Right renal pelvis (tissue), 4 donors: ENCODE measurements at regions not wholly inside any gene's neighbourhood (a gene's known extent, or its start where the extent isn't known, plus 50 kb on each side); places are given as distances from the start of the nearest gene placed in this dataset.

Experiments used
- DNase-seq, 4 donors: peaks; one replicate each; pipeline ENCODE4 v3.0.0-alpha.2; 2013; ENCODE audit warnings: low read depth in 4 of 4, low spot score in 3 of 4, missing footprints in 1 of 4

GRCh38 chr4:28682847-28683246, 1822.2 kb downstream of the STIM2 start:
- no peak for DNase-seq

DNA sequence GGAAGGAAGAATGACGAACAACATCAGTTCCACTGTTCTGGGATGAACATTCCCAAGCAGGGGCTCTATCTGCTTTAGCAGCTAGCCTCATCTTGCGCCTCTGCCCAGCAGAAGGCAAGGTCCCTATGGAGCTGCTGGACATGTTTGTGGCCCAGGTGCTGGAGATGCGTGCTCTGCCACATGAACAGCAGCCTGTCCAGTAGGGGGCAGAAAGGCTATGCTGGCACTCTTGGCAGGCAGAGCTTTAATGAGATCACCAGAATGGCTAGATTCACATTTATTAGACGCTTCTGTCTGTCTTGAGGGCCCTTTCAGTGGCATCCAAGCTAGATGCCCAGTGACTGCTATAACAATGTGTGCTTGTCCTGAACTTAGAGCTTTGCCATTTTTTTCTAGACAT, 1826.0 kb downstream of the STIM2 start:
- DNase-seq: no peak

GRCh38 chr4:28690890-28691289, 1830.2 kb downstream of the STIM2 start:
- DNase-seq: no peak

DNA sequence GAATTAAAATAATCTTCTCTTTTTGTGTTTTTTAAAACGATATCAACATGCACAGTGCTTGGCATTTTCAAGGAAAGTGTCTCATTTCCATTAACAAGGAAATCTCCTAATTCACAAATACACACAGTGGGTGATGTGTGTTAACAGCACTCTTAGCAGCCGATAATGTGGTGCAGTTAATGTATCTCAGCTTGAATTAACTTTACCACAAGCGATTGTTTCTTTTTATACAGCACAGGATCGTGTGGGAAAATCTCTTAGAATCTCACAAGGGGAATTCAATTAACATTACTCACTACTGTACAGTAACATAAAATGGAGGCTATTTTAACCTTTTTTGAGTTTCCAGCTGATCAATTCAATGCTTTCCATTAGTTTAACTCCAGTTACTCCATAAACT, 1841.9 kb downstream of the STIM2 start:
- DNase-seq: no peak

DNA sequence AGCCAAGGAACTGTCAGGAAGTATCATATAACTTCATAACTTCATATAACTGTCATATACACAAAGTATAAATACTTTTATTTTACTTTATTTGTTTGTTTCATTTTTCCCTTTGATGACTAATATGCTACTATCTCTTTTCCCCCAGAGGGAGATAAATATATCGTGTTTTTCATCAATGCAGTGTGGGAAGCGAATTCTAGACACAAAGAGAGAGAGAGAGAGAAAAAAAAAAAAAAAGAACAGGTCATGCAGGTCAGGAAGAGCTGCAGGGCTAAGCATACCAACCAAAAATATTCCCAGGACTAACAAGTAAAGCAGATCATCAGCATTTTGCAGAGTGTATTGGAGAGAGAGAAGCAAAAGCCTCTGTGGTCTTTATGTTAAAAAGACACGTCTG, 1849.2 kb downstream of the STIM2 start:
- DNase-seq: no peak

GRCh38 chr4:28723371-28723770, 1862.7 kb downstream of the STIM2 start:
- DNase-seq: no peak

- no peak for DNase-seq
Measured at GRCh38 chr4:28724239-28724638, 1863.6 kb downstream of the STIM2 start.

DNA sequence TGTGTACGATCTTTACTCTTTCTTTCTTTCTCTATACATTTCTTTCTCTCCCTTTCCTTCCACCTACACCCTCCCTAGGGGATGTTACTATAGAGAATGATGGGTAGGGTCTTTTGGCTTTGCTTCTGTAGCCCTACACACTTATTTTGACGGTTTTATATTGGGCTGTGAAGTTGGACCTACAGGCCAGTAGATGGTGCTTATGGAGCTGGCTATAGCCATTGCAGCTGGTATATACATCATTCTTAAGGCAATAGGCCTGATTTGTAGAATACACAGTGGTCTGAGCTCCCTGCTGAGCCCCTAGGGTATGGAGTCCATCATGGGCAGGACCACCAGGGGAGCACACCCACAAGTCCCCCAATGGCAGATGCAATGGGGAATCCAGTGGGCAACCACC, 1869.7 kb downstream of the STIM2 start:
- no peak for DNase-seq

DNA sequence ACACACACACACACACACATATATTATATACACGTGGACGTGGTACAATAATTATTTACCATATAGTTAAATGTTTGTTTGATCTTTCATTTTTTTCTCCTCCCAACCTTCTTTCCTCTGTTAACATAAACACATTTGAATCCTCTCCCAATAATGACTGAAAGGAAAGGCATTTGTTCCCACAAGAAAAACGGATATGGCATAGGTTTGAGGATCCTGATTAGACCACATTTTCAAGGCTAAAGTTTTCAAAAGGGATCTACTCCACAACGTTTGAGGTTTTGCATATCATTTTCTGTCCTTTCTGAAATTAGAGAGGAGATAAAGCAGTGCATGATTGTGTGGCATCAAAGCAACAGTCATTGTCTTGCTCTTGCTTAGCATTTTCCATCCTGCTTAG, 1883.4 kb downstream of the STIM2 start:
- DNase-seq: no peak

DNA sequence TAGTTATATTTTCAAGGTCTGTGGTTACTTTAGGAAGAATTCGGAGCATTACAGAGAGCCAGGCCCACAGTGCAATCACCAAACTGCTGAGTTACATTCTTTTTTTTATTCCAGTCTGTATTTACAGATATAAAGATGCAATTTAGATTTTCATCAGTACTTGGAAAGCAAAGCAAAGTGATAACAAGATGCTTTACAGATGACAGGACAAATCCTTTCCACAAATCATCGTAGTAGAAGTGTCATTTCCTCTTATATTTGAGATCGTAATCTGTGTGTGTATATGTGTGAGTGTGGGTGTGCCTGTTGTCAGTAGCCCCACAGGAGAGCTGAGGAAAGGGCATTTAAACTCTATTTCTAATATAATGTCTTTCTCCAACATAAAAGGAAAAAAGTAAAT, 1893.7 kb downstream of the STIM2 start:
- no peak for DNase-seq

DNA sequence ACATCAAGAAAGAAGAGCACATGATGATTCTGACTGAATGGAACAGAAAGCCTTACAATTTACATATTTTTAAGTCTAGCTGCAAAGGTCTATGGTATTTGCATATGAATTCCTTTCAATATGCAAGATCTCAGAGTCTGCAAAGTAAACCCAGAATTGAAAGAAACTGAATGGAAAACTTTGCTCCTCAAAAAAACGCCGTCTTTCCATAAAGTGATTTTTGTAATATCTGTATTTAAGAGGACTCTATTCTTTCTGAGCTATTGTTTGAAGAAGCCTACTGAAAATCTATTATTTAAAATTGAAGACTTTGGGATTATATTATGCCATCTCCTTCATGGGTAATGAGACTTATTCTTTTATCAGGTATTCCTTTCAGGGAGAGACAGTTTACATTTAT, 1894.4 kb downstream of the STIM2 start:
- DNase-seq: no peak

DNA sequence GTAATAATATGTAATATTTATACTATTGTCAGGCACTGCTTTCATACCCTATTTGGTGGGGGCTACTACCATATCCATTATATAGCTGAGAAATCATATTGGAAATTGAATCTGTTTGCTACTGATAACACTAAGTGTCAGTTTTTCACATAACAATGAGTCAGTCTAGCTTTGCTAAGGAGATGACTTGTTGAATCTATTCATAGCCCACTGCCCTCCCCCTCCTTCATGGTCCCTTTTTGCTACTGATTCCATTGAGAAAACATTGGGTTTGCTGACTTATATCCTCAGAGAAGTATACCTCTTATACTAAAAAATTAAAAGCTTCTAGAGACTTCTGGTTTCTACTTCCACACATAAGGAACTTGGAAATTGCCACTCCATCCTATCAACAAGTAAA, 1898.4 kb downstream of the STIM2 start:
- no peak for DNase-seq

- no peak for DNase-seq
Measured at GRCh38 chr4:28760003-28760402, 1899.4 kb downstream of the STIM2 start.

GRCh38 chr4:28772066-28772465, 1911.4 kb downstream of the STIM2 start:
- DNase-seq: no peak

- no peak for DNase-seq
Measured at GRCh38 chr4:28772788-28773187, 1912.1 kb downstream of the STIM2 start.

DNA sequence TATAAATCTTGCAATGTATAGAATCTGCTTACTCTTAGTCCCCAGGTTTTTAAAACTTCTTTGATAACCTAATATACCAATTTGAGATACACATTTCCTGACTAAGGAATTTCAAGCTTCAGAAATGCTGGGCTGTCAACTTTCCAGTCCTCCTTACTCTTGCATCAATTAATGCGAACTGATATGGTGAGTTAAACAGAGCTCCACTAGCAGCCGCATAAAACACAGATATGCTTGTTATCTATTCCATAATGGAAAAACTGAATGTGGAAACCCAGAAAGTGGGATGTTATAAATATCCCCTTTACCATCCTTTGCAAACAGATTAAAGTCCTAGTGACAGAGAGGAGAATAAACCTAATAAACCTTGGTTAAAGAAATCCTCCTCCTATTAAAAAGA, 1913.7 kb downstream of the STIM2 start:
- DNase-seq: no peak

GRCh38 chr4:28776004-28776403, 1915.4 kb downstream of the STIM2 start:
- no peak for DNase-seq

DNA sequence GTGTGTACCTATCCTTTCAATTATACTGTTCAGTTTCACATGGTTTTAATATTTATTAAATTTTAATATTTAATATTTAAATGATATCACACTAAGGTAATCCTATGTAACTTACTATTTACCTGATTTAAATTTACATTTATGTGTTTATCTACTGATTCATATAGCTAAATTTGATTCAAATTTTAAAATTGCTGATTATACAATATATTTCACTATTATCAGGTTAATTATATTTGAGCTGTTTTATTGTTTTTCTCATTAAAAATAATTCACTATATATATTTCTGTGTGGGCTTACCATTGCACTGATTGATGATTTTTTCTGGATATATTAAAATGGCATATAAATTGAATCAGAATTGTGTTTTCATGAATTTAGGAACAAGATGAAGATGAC, 1923.5 kb downstream of the STIM2 start:
- no peak for DNase-seq

GRCh38 chr4:28787947-28788346, 1927.3 kb downstream of the STIM2 start:
- DNase-seq: no peak

DNA sequence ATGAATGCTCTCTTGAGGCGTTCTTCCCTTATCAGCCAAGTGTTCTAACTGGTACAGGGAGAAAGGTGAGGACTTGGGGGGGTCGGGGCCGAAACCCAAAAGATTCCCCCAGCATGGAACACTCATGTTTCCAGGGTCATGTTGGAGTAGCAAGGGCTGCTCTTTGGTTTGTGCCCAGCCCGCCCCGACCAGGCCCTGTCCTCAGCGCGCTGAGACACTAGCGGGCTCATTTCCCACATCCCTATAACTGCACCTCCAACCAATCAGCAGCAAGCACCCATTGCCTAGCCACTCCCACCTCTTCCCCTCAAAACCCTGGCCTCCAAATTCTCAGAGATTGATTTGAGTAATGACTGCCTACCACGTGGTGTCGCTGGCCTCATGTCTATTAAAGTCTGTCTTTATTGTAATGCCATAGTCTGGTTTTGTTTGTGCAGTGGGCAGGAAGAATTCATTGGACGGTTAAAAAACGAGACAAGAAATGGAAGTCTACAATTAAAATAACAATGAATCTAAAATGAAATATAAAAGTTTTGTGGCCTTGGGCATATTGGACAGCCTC, 1928.4 kb downstream of the STIM2 start:
- no peak for DNase-seq

DNA sequence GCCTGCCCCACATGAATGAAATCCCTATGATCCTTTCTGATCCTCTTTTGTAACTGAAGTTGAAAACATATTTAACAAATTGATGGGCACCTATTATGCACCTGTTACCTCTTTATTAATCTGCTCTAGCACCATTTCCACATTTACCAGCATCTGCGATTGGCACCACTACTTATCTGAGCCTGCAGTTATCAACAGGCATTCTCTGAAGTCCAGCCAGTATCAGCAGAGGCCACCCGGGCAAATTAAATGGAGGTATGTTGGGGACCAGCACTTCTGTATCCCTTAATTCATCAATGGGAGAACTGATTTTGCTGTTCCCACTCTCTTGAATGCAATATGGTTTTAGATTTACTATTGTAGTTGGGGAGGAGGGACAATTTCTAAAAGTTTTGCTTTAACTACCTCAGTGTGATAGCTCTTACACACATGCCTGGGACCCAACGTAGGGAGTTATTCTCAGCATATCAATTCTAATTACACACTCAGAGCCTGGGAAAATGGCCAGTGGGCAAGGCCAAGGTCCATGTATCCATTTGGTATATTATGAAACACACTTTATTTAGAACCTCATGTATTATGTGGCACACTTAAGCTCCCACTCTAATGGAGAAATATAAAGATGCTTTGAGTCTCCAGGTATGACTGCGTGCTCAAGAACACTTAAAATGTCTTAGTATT, 1927.1 kb upstream of the PCDH7 start:
- DNase-seq: no peak

- no peak for DNase-seq
Measured at GRCh38 chr4:28799696-28800095, 1920.5 kb upstream of the PCDH7 start.

- no peak for DNase-seq
Measured at GRCh38 chr4:28811025-28811424, 1909.1 kb upstream of the PCDH7 start.
